PC-9 (cell line): ENCODE measurements at regions not wholly inside any gene's neighbourhood (a gene's known extent, or its start where the extent isn't known, plus 50 kb on each side); places are given as distances from the start of the nearest gene placed in this dataset.

Experiments used
- CTCF ChIP-seq: fragments of 200-600 bp; sonication (generic); conservative IDR thresholded peaks from 2 replicates; pipeline ENCODE4 v1.6.1; 2017; ENCODE audit warnings: mixed run types, antibody characterized with exemption, mild to moderate bottlenecking, moderate library complexity
- EZH2 ChIP-seq: fragments of 200-600 bp; sonication (generic); IDR thresholded peaks from 2 replicates; pipeline ENCODE4 v1.8.0; 2017; ENCODE audit warnings: antibody characterized with exemption, low read depth

- TF ChIP-seq CTCF: no peak
- no peak for TF ChIP-seq EZH2
Measured at GRCh38 chr9:136599811-136600660, 54.2 kb upstream of the NOTCH1 start.
